Neural crest cell (in vitro differentiated cells): ENCODE measurements at regions not wholly inside any gene's neighbourhood (a gene's known extent, or its start where the extent isn't known, plus 50 kb on each side); places are given as distances from the start of the nearest gene placed in this dataset.

Source experiments
- DNase-seq: peaks from one replicate; pipeline ENCODE4 v3.0.0; 2021; ENCODE audit warnings: low read depth, mixed read lengths, low spot score
- H3K27ac Mint-ChIP-seq: one replicate; pipeline ENCODE4 v1.8.0; 2021; ENCODE audit warnings: mild to moderate bottlenecking, mixed read lengths; ENCODE audit not compliant: unreplicated experiment
- H3K27me3 Mint-ChIP-seq: 2 replicates; pipeline ENCODE4 v1.8.0; 2021; ENCODE audit warnings: low read depth, mild to moderate bottlenecking, mixed read lengths
- H3K36me3 Mint-ChIP-seq: 2 replicates; pipeline ENCODE4 v1.8.0; 2021; ENCODE audit warnings: low read depth, mild to moderate bottlenecking, mixed read lengths
- H3K4me1 Mint-ChIP-seq: 2 replicates; pipeline ENCODE4 v1.8.0; 2021; ENCODE audit warnings: mixed read lengths
- H3K4me3 Mint-ChIP-seq: one replicate; pipeline ENCODE4 v1.8.0; 2021; ENCODE audit warnings: mild to moderate bottlenecking, mixed read lengths
- H3K9me3 Mint-ChIP-seq: 2 replicates; pipeline ENCODE4 v1.8.0; 2021; ENCODE audit warnings: mixed read lengths
- CTCF ChIP-seq: fragments of 200-600 bp; sonication (generic); conservative IDR thresholded peaks from 2 replicates; pipeline ENCODE4 v1.5.0; 2021; ENCODE audit warnings: antibody characterized with exemption, mild to moderate bottlenecking

GRCh38 chr6:8557014-8557748, 121.8 kb upstream of the SLC35B3 start:
- TF ChIP-seq CTCF = no peak
- no peak for DNase-seq
- H3K9me3 Mint-ChIP-seq = no peaks in the 10 kb centered on the region
- H3K27ac Mint-ChIP-seq = no peak overlapping the region
- no peak overlapping the region for H3K4me3 Mint-ChIP-seq
- H3K27me3 Mint-ChIP-seq = no peaks in the 10 kb centered on the region
- H3K4me1 Mint-ChIP-seq = peaks cover 1% of the 10 kb centered on the region
- H3K36me3 Mint-ChIP-seq = no peaks in the 10 kb centered on the region

- H3K27ac Mint-ChIP-seq = no peak overlapping the region
- H3K4me3 Mint-ChIP-seq = no peak overlapping the region
Observed at GRCh38 chr6:8556370-8557013, 121.1 kb upstream of the SLC35B3 start.

GRCh38 chr6:8551993-8552392, 116.6 kb upstream of the SLC35B3 start:
- no peaks in the 10 kb centered on the region for H3K36me3 Mint-ChIP-seq
- no peak overlapping the region for H3K27ac Mint-ChIP-seq
- no peak for TF ChIP-seq CTCF
- H3K4me3 Mint-ChIP-seq = no peak overlapping the region
- no peaks in the 10 kb centered on the region for H3K27me3 Mint-ChIP-seq
- no peaks in the 10 kb centered on the region for H3K4me1 Mint-ChIP-seq
- DNase-seq = no peak
- H3K9me3 Mint-ChIP-seq = no peaks in the 10 kb centered on the region

More at GRCh38 chr6:8556370-8557013, 121.1 kb upstream of the SLC35B3 start:
- no peak for DNase-seq
- no peaks in the 10 kb centered on the region for H3K36me3 Mint-ChIP-seq
- H3K27me3 Mint-ChIP-seq = no peaks in the 10 kb centered on the region
- TF ChIP-seq CTCF = no peak
- H3K4me1 Mint-ChIP-seq = no peaks in the 10 kb centered on the region
- no peaks in the 10 kb centered on the region for H3K9me3 Mint-ChIP-seq

- no peak for DNase-seq
- no peaks in the 10 kb centered on the region for H3K9me3 Mint-ChIP-seq
- no peaks in the 10 kb centered on the region for H3K27me3 Mint-ChIP-seq
- no peaks in the 10 kb centered on the region for H3K4me1 Mint-ChIP-seq
- no peak for TF ChIP-seq CTCF
- H3K27ac Mint-ChIP-seq = no peak overlapping the region
- no peak overlapping the region for H3K4me3 Mint-ChIP-seq
- no peaks in the 10 kb centered on the region for H3K36me3 Mint-ChIP-seq
Observed at GRCh38 chr6:8551386-8551785, 116.0 kb upstream of the SLC35B3 start.

- Mint-ChIP-seq H3K4me3 (no peak overlapping the region), H3K27me3 (no peaks in the 10 kb centered on the region), H3K36me3 (no peaks in the 10 kb centered on the region), H3K27ac (no peak overlapping the region), H3K9me3 (no peaks in the 10 kb centered on the region), H3K4me1 (no peaks in the 10 kb centered on the region)
- no peak for DNase-seq
- TF ChIP-seq CTCF = no peak
Observed at GRCh38 chr6:8549074-8549790, 113.9 kb upstream of the SLC35B3 start.
